HG03025 (cell line): ENCODE measurements at regions not wholly inside any gene's neighbourhood (a gene's known extent, or its start where the extent isn't known, plus 50 kb on each side); places are given as distances from the start of the nearest gene placed in this dataset.
"Not testable (repeated sequence)": the region's sequence is repeated elsewhere in the genome, so short reads cannot be mapped to it uniquely, and the experiment has no call there.

Experiments used
- ATAC-seq: cut with Tn5 transposase; IDR thresholded peaks from one replicate; pipeline ENCODE4 v1.9.1; 2021; ENCODE audit warnings: mild to moderate bottlenecking, moderate library complexity; ENCODE audit not compliant: unreplicated experiment, low FRiP score

DNA sequence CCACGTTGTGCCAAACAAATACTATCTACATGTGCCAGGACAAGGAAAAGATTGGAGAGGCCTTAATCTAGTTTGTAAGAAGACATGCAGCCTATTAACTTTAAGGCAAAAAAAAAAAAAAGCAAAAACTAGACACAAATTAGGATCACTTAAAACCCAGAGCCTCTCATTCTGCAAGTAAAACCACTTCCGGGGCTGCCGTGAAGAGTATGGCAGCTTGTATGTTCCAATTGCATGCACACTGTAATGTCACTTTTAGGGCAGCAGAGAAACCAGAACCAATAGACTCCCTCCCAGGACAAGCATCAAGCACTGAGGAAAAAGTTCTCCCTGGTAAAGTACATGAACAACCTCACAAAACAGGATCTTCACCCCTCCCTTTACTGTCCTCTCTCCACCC, 70.6 kb downstream of the RSL24D1 start:
- ATAC-seq, result no peak

DNA sequence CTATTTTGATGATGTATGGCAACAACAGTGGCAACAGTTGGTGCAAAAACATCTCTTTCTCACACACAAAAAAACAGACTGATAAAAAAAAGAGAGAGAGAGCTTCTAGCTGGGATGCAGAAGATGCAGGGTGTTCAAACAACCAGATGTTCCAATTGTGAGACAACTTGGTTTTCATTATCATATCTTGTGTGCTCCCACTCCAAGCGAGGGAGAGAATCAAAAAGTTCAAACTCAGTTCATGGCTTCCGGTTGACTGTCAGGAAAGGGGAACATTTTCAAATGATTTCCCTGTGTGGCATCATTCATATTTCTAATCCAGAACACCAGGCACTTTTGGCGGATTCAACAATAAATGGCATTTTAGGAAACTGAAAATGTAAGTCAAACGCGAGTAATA, 72.1 kb downstream of the RSL24D1 start:
- no peak for ATAC-seq

DNA sequence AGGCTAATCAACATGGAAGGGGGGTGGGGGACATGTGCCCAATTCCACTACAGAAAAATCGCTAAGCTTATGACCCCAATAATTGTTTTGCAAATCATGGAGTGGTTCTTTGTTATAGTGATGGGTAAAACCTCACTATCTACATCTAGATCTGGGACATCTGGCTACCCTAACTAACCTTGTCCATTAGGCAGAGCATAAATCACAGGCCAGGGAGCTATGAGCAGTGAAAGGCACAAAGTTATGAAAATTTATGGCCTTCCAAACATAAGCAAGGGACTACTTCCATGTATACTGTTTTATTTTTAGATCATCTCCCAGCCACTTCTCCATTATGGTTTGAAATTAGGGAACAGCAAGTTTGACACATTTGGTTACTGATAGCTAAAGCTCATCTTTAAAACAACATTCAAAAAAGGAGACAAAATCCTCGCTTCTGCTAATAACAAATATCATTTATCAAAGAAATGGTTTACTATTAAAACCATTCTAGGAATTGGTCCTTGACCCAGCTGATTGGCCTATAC, 78.3 kb downstream of the RSL24D1 start:
- no peak for ATAC-seq

DNA sequence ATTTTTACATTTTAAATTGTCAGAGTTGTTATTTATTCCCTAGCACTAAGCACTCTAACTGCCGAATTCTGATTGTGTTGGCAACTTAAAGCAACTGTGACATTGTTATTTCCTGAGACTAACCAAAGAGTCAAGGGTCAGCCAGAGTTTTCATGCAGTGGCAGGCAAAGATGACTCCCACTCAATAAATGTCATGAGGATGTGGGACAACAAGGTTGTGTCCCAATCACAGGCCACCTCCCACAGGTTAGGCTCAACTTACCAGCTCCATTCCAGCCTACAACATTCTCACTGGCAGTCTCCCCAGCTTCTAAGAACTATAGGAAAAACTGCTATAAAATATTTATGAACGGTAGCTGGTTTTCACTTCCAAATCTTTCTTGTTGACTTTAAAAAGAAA, 80.1 kb downstream of the RSL24D1 start:
- no peak for ATAC-seq

DNA sequence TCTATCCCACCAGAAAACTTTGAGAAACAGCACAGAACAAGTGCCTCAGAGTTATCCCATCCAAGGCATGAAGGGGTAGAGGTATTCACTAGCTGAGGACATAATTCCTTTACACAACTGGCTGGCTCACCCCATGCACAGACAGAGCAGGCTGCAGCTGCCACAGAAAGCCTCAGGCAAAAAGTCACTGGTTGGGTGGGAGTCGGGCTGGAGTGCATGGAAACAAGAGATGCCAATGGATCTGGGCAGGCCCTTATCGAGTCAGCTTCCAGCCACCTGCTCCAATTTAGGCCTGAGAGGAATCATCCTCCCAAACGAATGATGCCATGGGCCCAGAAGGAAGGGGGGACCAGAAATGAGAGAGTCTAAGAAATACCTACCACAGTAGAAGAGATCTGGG, 83.0 kb downstream of the RSL24D1 start:
- ATAC-seq, result no peak

DNA sequence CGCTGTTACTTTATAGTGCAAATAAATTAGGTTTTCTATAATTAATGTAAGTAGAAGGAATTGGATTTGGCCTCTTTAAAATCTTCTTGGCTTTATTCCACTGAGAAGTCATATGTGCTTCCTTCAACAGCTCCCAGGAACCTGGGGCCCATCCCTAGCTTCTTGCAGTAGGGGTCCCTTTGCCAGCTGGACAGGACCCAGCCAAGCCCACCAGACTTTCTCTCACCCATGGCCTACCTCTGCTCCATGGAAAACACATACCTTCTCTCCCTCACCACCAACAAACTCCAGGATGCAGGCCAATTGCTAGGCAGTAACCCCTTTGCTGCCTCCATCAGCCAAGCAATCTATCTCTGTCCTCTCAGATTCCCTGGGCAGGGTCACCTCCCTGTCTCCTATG, 84.0 kb downstream of the RSL24D1 start:
- no peak for ATAC-seq

DNA sequence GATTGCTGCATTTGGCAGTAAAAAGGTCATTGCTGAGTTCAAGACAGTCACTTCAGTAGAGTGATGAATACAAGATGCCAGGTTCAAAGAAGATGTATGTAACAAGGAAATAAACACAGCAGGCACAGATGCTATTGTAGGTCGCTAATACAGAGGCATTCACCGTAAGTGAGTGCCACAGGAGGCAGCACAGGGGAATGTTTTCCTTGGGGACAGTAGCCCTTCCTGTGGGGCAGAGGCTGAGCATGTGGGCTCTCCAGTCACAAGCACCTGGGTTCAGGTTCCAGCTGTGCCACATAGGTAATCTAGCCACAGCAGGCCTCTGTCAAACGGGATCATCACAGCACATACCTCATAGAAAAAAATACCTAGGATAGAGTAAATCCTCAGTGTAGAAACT, 86.3 kb downstream of the RSL24D1 start:
- no peak for ATAC-seq

DNA sequence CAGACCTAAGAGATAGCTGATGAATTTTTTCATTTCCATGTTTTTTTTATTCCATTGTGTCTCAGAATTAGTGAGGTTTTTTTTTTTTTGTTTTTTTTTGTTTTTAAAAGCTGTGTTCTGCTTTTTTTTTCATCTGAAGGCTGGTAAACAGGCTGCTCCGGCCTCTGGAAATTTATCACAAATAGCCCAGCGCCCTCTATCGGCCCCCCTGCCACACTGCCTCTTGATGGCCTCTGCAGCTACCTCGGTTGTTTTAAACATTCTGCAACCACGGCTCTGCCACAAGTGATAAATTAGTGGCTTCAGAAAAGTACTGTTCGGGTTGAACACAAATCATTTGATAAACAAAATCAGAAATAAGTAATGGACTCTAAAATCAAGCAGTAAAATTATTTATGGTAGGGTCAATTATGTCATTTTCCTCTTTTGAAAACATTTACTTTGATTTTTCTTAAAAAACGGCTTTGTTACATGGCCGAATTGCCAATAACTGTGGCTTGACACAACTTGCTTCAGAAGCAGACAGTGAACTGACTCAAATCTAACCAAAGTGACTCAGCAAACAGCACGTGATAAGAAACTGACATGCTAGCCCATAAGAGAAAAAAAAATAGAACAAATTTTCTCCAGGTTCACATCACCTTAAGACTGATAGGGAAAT, 87.8 kb downstream of the RSL24D1 start:
- ATAC-seq, result no peak

DNA sequence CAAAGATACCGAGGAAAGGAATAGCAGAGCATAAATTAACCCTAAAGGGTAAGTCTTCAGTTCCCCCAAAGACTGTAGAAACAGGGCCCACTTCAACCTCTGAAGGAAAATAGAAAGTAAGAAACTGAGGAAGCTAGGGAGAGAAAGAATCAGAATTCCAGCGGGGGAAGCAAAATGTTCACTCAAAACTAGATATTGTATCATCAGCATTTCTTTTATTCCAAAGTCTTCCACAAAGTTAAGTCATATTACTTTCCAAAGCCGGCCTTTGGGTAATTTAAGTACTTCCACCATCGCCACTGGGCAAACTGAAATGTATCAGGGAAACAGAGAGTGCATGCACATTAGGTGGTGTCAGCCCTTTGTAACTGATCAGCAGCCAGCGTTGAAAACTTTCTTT, 88.3 kb downstream of the RSL24D1 start:
- ATAC-seq, result no peak

DNA sequence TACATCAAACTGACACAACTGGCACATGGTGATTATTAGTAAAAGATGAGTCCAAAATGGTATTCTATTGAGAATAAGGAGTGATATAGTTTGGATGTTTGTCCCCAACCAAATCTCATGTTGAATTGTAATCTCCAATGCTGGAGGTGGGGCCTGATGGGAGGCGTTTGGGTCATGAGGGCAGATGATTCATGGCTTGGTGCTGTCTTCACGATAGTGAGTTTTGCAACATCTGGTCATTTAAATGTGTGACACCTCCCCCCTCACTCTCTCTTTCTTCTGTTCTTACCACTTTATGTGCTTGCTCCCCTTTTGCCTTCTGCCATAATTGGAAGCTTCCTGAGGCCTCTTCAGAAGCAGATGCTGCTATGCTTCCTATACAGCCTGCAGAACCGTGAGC, 90.6 kb downstream of the RSL24D1 start:
- no peak for ATAC-seq

DNA sequence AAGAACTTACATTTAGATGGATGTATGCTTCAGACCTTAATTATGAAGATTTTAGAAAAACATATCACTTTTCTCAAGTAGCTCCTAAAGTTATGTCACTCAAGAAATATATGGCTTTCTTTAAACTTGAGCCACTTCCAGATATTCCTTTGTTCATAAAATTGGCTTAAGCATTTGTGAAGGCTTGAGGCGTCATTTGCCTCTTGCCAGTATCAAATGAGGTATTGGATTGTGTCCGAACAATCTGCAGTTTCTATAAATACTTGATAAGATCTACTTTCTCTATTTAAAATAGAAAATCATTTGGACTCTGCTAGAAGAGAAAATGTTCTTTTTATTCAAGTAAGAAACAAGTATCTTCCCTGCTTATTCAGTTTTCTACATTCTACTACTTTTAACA, 102.6 kb downstream of the RSL24D1 start:
- no peak for ATAC-seq

DNA sequence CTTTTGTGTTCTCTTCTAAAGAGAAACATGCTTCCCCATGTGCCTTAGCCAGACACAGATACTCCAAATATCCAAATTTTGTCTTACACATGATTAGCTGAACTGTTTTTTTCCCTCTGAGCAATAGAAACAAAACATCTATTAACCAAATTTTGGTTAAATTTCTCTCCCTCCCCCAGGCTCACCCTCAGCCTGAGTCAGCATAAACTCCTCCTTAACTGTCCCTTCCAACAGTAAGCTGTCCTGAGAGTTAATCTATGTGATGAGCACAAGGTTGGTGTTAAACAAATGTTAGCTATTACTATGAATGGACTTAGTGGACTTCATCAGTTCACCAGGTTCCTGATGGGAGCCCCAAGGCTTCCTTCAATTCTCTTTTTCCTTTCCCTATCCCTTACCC, 108.5 kb downstream of the RSL24D1 start:
- no peak for ATAC-seq

DNA sequence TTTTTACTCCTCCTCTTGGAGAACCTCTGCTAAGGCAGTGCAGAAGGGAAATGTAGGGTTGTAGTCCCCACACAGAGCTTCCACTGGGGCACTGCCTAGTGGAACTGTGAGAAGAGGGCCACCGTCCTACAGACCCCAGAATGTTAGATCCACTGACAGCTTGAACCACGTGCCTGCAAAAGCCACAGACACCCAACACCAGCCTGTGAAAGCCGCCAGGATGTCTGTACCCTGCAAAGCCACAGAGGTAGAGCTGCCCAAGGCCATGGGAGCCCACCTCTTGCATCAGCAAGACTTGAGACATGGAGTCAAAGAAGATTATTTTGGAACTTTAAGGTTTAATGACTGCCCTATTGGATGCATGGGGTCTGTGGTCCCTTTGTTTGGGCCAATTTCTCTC, 112.1 kb downstream of the RSL24D1 start:
- ATAC-seq, result no peak

DNA sequence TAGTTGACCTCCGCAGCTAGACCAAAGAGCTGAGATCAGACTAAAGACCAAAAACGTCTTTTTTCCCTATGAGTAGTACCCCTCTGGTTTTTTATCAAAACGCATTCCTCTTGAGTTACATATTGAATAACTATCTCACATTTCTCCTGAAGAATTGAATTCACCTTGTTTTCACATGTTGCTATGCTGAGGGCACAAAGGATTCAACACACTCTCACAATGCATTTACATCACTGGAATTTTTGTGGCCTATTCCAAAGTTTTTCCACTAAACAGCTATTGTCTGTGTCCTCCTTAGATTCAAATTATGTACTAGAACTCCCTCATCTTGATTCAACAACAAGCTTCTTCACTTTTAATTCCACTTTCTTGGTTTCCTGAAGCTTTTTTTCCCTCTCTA, 112.5 kb downstream of the RSL24D1 start:
- ATAC-seq, result no peak

DNA sequence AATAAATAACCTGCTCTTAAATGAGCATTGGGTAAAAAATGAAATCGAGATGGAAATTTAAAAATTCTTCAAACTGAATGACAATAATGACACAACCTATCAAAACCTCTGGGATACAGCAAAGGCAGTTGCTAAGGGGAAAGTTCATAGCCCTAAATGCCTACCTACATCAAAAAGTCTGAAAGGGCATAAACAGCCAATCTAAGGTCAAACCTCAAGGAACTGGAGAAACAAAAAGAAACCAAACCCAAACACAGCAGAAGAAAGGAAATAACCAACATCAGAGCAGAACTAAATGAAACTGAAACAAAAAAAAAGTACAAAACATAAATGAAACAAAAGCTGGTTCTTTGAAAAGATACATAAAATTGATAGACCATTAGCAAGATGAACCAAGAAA, 119.7 kb downstream of the RSL24D1 start:
- not testable (repeated sequence) for ATAC-seq

DNA sequence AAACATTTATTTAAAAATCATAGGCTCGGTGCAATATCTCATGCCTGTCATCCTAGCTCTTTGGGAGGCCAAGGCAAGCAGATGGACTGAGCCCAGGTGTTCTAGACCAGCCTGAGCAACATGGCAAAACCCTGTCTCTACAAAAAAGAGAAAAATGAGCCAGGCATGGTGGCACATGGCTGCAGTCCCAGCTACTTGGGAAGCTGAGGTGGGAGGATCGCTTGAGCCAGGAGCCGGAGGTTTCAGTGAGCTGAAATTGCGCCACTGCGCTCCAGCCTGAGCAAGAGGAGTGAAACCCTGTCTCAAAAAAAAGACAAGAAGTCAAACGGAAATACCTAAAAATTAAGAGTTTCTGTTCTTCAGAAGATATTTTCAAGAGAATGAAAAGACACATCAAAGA, 122.3 kb downstream of the RSL24D1 start:
- no peak for ATAC-seq

DNA sequence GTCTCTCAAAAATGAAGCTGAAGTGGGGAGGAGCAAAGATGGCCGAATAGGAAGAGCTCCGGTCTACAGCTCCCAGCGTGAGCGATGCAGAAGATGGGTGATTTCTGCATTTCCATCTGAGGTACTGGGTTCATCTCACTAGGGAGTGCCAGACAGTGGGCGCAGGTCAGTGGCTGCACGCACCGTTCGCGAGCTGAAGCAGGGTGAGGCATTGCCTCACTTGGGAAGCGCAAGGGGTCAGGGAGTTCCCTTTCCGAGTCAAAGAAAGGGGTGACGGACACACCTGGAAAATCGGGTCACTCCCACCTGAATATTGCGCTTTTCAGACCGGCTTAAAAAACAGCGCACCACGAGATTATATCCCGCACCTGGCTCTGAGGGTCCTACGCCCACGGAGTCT, 132.8 kb downstream of the RSL24D1 start:
- ATAC-seq, result not testable (repeated sequence)

DNA sequence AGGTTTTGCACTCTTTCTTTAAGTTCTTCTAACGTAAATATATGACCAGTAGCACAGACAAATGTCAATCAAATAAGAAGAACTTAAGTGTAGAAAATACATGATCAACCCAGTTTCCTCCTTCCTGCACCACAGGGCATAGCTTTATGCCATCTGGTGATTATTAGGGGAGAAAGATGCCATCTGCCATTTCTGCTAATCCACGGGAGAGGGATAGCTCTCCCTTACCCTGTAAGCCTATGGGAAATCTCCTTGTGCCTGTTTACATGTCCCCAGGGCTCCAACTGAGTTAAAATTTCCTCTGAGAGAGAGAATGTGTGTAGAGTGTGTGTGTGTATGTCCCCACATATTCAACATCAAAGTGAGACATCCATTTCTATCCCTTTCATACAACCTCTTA, 135.9 kb downstream of the RSL24D1 start:
- no peak for ATAC-seq

DNA sequence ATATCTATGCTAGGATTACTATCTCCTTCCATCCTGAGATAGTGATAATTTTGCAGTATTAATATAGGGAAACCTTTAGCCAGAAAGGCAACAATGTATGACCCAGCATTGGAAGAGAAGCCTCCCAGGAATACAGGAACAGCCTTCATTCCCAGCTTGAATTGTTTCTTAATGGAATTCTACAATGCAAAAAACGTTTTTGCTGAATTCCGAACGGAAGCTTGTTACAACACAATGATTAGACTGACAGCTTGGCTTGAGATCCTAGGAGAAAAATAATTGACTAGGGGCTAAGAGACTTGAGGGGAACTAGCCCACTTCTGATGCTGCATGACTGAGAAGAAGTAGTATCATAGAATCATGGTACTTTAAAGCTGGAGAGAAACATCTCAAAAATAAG, 140.2 kb downstream of the RSL24D1 start:
- ATAC-seq, result no peak

DNA sequence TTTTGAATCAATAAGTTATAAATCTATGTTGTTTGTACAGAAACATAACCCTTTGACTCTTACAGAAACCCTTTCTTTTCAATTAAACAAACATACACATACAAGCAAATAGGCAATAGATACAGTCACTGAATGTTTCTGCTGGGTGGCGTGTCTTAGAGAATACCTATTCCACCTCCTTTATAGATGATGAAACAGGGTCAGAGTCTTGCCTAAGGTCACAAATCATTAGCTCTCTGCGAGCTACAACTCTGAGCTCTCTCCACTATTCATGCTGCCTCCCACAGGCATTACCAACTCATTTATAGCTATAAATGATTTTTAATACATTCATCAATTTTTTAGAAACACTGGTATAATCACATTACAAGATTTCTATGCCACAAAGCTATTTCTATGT, 152.6 kb downstream of the RSL24D1 start:
- no peak for ATAC-seq

DNA sequence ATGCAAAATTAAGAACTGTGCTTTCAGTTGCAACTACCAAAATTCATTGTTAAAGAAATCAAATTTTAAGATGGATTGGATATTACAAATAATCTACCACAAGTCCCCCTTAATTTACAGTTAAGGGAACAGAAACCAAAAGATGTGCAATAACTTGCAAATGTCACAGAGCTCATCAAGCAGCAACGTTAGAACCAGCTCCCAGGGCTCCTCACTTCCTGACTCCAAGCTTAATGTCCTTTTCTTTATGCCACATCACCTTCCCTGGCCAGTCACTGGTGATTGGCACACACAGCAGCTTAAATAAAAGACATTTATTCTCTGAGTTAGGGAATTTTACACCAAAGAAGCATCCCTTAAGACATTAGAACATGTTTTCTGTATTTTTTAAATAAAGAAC, 159.7 kb downstream of the RSL24D1 start:
- no peak for ATAC-seq

DNA sequence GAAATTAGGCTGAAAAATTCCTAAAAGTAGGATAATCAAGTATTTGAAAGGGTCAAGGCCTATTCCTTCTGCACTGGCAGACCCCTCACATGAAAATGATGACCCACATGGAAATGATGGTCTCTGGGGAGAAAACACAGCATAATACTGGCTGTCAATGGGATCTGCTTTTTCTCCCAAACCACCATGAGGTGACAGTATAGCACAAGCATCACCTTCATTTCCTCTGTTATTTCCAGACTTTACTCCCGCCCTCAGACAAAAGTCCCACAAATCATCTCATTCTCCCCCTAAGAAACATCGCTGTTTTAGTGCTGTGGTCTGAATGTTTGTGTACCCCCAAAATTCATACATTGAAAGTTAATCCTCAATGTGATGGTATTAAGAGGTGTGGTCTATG, 161.0 kb downstream of the RSL24D1 start:
- ATAC-seq, result no peak

DNA sequence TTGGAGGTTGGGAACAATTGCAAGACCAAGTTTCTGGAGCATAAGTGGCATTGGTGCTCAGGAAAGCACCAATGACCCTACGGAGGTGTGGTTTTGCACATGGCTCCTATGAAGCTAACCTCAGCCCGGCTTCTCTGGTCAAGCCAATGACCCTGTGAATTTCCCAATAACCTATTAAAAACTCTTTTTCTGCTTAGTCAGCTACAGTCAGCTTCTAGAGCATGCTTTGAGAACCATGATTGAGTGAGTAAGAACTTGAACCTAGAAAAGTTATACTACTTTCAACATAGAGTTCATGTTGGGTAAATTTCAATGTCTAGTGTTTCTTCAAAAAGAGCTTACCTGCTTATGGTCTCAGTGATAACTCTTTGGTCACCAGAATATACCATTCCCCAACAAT, 163.2 kb downstream of the RSL24D1 start:
- no peak for ATAC-seq
